ENCODE measurements at regions not wholly inside any gene's neighbourhood (a gene's known extent, or its start where the extent isn't known, plus 50 kb on each side); places are given as distances from the start of the nearest gene placed in this dataset.
"Not testable (repeated sequence)": the region's sequence is repeated elsewhere in the genome, so short reads cannot be mapped to it uniquely, and the experiment has no call there.

- intact Hi-C loops (cut with DNase I, micrococcal nuclease): no loop called here
- Mint-ChIP-seq H3K27ac (no peak overlapping the region), H3K27me3 (no peaks in the 10 kb centered on the region), H3K4me1 (no peaks in the 10 kb centered on the region), H3K4me3 (no peak overlapping the region), H3K9me3 (ENCODE audit: low read depth) (no peaks in the 10 kb centered on the region), H3K36me3 (ENCODE audit: low read depth) (no peaks in the 10 kb centered on the region)
- CTCF ChIA-PET: interaction anchor here (0.7 to 0.8 kb wide), 2 partner anchors 11 to 109 kb away, joined by 3 to 4 read pairs; no protein-coding TSS in a partner anchor
- DNase-seq: no peak
- POLR2A ChIA-PET: no interaction called here
- ATAC-seq: no peak
Measured at GRCh38 chr15:85274315-85275050, 105.9 kb upstream of the AKAP13 start.

DNA sequence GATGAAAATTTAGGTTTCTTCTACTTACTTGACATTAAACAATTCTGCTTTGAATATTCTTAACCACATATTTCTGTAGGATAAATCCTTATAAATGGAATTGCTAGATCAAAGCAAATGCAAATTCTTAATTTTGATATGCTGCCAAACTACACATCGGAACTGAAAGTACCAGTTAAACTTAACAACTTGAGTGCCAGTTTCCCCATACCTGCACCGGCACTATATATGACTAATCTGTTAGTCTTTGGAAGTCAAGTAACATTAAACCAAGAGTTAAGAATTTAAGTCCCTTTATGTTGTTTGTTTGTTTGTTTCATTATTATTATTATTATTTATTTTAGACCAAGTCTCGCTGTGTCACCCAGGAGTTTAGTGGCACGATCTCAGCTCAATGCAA, 103.9 kb upstream of the AKAP13 start:
- no peak for ATAC-seq
- Mint-ChIP-seq H3K4me1 (peaks cover 4% of the 10 kb centered on the region), H3K27me3 (no peaks in the 10 kb centered on the region), H3K9me3 (ENCODE audit: low read depth) (no peaks in the 10 kb centered on the region), H3K36me3 (ENCODE audit: low read depth) (no peaks in the 10 kb centered on the region), H3K27ac (no peak overlapping the region), H3K4me3 (no peak overlapping the region)
- POLR2A ChIA-PET: no interaction called here
- CTCF ChIA-PET: no interaction called here
- intact Hi-C loops (cut with DNase I, micrococcal nuclease): no loop called here
- no peak for DNase-seq

DNA sequence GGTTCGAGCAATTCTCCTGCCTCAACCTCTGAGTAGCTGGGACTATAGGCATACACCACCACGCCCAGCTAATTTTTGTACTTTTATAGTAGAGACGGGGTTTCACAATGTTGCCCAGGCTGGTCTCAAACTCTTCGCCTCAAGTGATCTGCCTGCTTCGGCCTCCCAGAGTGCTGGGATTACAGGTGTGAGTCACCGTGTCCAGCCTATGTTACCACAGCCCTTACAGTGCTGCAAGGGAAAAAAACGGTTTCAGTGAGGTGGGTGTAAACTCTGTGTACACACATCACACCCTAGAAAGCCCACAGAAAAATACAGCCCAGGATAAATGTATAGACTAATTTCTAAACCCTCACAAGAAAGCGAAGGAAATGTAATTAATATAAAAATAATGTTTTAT, 103.5 kb upstream of the AKAP13 start:
- H3K36me3 Mint-ChIP-seq (ENCODE audit: low read depth): no peaks in the 10 kb centered on the region
- H3K4me3 Mint-ChIP-seq: no peak overlapping the region
- peaks cover 4% of the 10 kb centered on the region for H3K4me1 Mint-ChIP-seq
- no peak for DNase-seq
- no peaks in the 10 kb centered on the region for H3K27me3 Mint-ChIP-seq
- intact Hi-C loops (cut with DNase I, micrococcal nuclease): no loop called here
- ChIA-PET CTCF (no interaction called here), POLR2A (no interaction called here)
- no peak overlapping the region for H3K27ac Mint-ChIP-seq
- ATAC-seq: no peak
- no peaks in the 10 kb centered on the region for H3K9me3 Mint-ChIP-seq (ENCODE audit: low read depth)

DNA sequence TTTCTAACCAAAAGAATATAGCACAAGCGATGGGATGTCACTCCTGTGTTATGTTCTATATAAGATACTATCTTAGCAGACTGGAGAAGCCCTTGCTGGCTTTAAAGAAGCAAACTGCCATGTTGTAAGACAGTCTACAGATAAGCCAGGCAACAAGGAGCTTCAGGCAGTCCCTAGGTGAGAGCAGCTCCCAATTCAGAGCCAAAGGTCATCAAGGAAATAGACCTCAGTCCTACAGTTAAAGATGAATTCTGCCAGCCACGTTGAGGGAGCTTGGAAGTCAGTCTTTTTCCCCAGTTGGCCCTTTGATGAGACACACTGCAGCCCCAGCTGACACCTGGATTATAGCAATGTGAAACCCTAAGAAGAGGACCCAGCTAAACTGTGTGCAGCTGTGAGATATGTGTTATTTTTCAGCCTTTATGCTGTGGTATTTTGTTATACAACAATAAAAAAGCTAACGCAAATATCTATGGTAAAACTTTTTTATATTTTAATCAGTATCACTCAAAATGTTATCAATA, 102.5 kb upstream of the AKAP13 start:
- ChIA-PET POLR2A (no interaction called here), CTCF (no interaction called here)
- Mint-ChIP-seq H3K4me1 (peaks cover 4% of the 10 kb centered on the region), H3K4me3 (no peak overlapping the region), H3K27me3 (no peaks in the 10 kb centered on the region), H3K9me3 (ENCODE audit: low read depth) (no peaks in the 10 kb centered on the region), H3K36me3 (ENCODE audit: low read depth) (no peaks in the 10 kb centered on the region), H3K27ac (no peak overlapping the region)
- intact Hi-C loops (cut with DNase I, micrococcal nuclease): no loop called here
- no peak for DNase-seq
- no peak for ATAC-seq

DNA sequence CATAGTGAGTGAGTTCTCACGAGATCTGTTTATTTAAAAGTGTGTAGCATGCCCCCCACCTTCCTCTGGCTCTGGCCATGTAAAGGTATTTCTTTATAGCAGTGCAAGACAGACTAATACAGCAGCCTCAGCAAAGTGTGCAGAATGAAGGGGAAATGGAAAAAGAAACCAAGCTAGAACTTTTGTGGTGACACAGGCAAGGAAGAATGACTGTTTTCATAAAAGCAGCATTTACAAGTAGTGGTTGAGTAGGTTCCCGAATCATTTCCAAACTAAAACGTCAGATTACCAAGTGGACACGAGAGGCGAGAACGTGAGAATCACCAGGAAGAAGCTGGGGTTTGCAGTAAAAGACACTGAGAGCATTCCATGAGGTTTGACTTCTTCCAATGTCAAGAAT, 100.2 kb upstream of the AKAP13 start:
- no peak overlapping the region for H3K27ac Mint-ChIP-seq
- no peaks in the 10 kb centered on the region for H3K36me3 Mint-ChIP-seq (ENCODE audit: low read depth)
- peaks cover 4% of the 10 kb centered on the region for H3K4me1 Mint-ChIP-seq
- ATAC-seq (no peak), DNase-seq (no peak)
- H3K27me3 Mint-ChIP-seq: no peaks in the 10 kb centered on the region
- no peaks in the 10 kb centered on the region for H3K9me3 Mint-ChIP-seq (ENCODE audit: low read depth)
- POLR2A ChIA-PET: interaction anchor here (0.6 kb wide), 1 partner anchor 1373 kb away, joined by 3 read pairs; no protein-coding TSS in a partner anchor
- CTCF ChIA-PET: interaction anchor here (0.6 to 1.0 kb wide), 3 partner anchors 10 to 339 kb away, joined by 3 to 4 read pairs (median 3); no protein-coding TSS in a partner anchor
- intact Hi-C loops (cut with DNase I, micrococcal nuclease): no loop called here
- H3K4me3 Mint-ChIP-seq: no peak overlapping the region

DNA sequence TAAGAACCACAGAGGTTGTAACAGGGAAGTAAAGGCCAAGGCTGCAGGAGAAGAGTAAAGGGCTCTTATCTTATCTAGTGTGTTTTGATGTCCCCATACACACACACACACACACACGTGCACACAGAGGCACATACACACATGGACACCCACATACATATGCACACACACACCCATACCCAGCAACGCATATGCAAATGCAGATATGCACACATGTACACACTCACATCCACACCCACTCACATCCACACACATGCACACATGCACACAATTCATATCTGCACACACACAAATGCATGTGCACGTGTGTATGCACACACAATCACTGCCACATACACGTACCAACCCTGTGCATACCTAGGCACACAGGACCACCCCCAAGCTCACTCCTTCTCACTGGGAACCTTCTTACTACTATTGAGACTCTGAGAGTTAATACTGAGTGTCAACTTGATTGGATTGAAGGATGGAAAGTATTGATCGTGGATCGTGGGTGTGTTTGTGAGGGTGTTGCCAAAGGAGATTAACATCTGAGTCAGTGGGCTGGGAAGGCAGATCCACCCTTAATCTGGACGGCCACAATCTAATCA, 99.0 kb upstream of the AKAP13 start:
- Mint-ChIP-seq H3K4me3 (no peak overlapping the region), H3K4me1 (peaks cover 4% of the 10 kb centered on the region), H3K27me3 (no peaks in the 10 kb centered on the region), H3K27ac (no peak overlapping the region), H3K36me3 (ENCODE audit: low read depth) (no peaks in the 10 kb centered on the region), H3K9me3 (ENCODE audit: low read depth) (no peaks in the 10 kb centered on the region)
- DNase-seq (no peak), ATAC-seq (no peak)
- CTCF ChIA-PET: no interaction called here
- intact Hi-C loops (cut with DNase I, micrococcal nuclease): no loop called here
- POLR2A ChIA-PET: no interaction called here

- Mint-ChIP-seq H3K9me3 (ENCODE audit: low read depth) (no peaks in the 10 kb centered on the region), H3K27ac (no peak overlapping the region), H3K36me3 (ENCODE audit: low read depth) (no peaks in the 10 kb centered on the region), H3K4me3 (no peak overlapping the region), H3K27me3 (no peaks in the 10 kb centered on the region), H3K4me1 (peaks cover 4% of the 10 kb centered on the region)
- intact Hi-C loops (cut with DNase I, micrococcal nuclease): no loop called here
- ChIA-PET CTCF (interaction anchor here (0.6 to 0.7 kb wide), 2 partner anchors 135 to 654 kb away, joined by 3 read pairs; no protein-coding TSS in a partner anchor), POLR2A (interaction anchor here (0.6 kb wide), 1 partner anchor 9 kb away, joined by 3 read pairs; no protein-coding TSS in a partner anchor)
- ATAC-seq (no peak), DNase-seq (no peak)
Measured at GRCh38 chr15:85282504-85283115, 97.8 kb upstream of the AKAP13 start.

DNA sequence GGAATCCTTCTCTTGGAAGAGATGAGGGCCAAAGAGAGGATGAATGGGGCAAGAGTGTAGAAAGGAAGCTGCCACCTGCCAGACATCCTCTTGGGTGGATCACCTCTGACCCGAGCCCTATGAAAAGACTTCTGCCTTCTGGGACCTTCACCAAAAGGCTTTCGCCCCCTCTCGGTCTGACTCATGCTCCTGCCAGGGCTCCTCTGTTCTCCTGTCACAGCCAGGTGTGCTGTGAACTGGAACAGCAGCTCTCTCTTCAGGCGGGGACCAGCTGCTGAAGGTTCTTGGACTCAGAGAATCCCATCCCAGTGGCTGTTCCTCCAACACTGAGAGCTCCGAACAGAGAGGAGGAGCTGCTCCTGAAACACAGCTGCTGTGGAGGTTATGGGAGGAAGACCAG, 96.6 kb upstream of the AKAP13 start:
- H3K4me3 Mint-ChIP-seq; ATAC-seq; POLR2A ChIA-PET; H3K36me3 Mint-ChIP-seq (ENCODE audit: low read depth); H3K27ac Mint-ChIP-seq; H3K9me3 Mint-ChIP-seq (ENCODE audit: low read depth); H3K4me1 Mint-ChIP-seq; intact Hi-C loops (cut with DNase I, micrococcal nuclease); DNase-seq; H3K27me3 Mint-ChIP-seq: not testable (repeated sequence)
- CTCF ChIA-PET: interaction anchor here (0.7 kb wide), 1 partner anchor 260 kb away, joined by 3 read pairs; no protein-coding TSS in a partner anchor

DNA sequence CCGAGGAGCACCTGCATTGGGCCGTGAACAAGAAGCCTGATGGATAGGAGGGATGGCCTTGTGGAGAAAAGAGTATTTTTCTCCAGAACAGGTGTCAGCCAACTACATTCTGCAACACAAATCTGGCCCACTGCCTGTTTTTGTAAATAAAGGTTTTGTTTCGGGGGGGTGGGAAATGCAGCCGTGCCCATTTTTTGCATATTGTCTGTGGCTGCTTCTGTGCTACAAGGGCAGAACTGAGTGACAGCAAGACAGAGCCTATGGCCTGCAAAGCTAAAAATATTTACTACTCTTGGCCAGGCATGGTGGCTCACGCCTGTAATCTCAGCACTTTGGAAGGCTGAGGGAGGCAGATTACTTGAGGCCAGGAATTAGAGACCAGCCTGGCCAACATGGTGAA, 95.9 kb upstream of the AKAP13 start:
- ChIA-PET CTCF (interaction anchor here (1.6 kb wide), 1 partner anchor 12 kb away, joined by 6 read pairs; no protein-coding TSS in a partner anchor), POLR2A (interaction anchor here (0.6 kb wide), 1 partner anchor 296 kb away, joined by 3 read pairs; no protein-coding TSS in a partner anchor)
- Mint-ChIP-seq H3K4me1 (peaks cover 4% of the 10 kb centered on the region), H3K27ac (no peak overlapping the region), H3K9me3 (ENCODE audit: low read depth) (no peaks in the 10 kb centered on the region), H3K27me3 (peaks cover 4% of the 10 kb centered on the region), H3K36me3 (ENCODE audit: low read depth) (no peaks in the 10 kb centered on the region), H3K4me3 (no peak overlapping the region)
- intact Hi-C loops (cut with DNase I, micrococcal nuclease): no loop called here
- DNase-seq (no peak), ATAC-seq (no peak)

DNA sequence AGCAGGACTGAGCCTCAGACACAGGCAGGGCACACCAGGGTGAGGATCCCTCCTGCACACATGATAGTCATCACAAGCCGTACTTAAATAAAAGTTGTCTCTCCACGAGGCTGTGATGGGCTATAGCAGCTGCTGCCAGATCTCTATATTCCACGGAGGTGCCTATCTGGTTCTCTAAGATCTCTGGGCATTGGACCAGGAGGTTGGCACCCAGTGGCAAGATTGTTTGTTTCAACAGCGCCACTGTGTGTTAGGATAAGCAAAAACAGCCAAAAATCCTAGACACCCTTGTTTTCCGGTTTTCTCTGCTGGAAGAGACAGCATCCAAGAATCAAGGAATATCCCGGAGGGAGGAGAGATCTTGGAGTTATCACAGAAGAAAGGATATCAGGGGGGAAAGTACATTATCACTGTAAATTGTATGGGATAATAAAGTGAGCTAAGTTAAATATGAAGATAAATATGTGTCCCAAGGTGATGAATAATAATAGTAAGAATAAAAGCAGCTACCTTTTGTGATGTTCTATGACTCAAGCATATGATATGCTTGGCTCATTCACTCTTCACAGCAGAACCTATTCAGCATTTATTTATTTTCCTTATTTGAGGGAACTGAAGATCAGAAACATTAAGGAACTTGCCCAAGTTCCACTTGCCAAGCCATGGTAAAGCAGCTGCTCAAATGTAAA, 90.6 kb upstream of the AKAP13 start:
- ATAC-seq (peak; percentile 39), DNase-seq (peak; percentile 39)
- Mint-ChIP-seq H3K36me3 (ENCODE audit: low read depth) (no peaks in the 10 kb centered on the region), H3K27me3 (peaks cover 12% of the 10 kb centered on the region), H3K9me3 (ENCODE audit: low read depth) (no peaks in the 10 kb centered on the region), H3K27ac (no peak overlapping the region), H3K4me1 (no peaks in the 10 kb centered on the region), H3K4me3 (no peak overlapping the region)
- ChIA-PET CTCF (interaction anchor here (0.6 to 2.3 kb wide), 16 partner anchors 10 to 659 kb away, joined by 3 to 6 read pairs (median 4); no protein-coding TSS in a partner anchor), POLR2A (no interaction called here)
- intact Hi-C loops (cut with DNase I, micrococcal nuclease): loop anchor here in 1 of 2 experiments (10.0 kb wide), 1 partner anchor 435 kb away; no protein-coding TSS in a partner anchor

DNA sequence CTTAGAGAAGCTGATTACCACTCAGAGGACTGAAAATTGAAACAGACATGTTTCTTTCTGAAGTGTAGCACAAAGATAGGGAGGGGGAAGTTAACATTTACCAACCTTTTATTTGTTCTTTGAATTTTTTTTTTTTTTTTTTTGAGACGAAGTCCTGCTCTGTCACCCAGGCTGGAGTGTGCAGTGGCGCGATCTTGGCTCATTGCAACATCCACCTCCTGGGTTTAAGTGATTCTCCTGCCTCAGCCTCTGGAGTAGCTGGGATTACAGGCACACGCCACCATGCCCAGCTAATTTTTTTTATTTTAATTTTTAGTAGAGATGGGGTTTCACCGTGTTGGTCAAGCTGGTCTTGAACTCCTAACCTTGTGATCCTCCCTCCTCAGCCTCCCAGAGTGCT, 87.8 kb upstream of the AKAP13 start:
- peaks cover 11% of the 10 kb centered on the region for H3K4me1 Mint-ChIP-seq
- POLR2A ChIA-PET; DNase-seq; ATAC-seq; H3K36me3 Mint-ChIP-seq (ENCODE audit: low read depth); H3K9me3 Mint-ChIP-seq (ENCODE audit: low read depth); H3K4me3 Mint-ChIP-seq; H3K27ac Mint-ChIP-seq: not testable (repeated sequence)
- peaks cover 12% of the 10 kb centered on the region for H3K27me3 Mint-ChIP-seq
- intact Hi-C loops (cut with DNase I, micrococcal nuclease): loop anchor here in 1 of 2 experiments (10.0 kb wide), 1 partner anchor 432 kb away; no protein-coding TSS in a partner anchor
- CTCF ChIA-PET: interaction anchor here (0.9 kb wide), 1 partner anchor 121 kb away, joined by 3 read pairs; no protein-coding TSS in a partner anchor
